Neural crest cell (in vitro differentiated cells): ENCODE measurements at regions not wholly inside any gene's neighbourhood (a gene's known extent, or its start where the extent isn't known, plus 50 kb on each side); places are given as distances from the start of the nearest gene placed in this dataset.
"Not testable (repeated sequence)": the region's sequence is repeated elsewhere in the genome, so short reads cannot be mapped to it uniquely, and the experiment has no call there.

Source experiments
- DNase-seq: peaks from one replicate; pipeline ENCODE4 v3.0.0; 2021; ENCODE audit warnings: low read depth, mixed read lengths, low spot score
- H3K27ac Mint-ChIP-seq: one replicate; pipeline ENCODE4 v1.8.0; 2021; ENCODE audit warnings: mild to moderate bottlenecking, mixed read lengths; ENCODE audit not compliant: unreplicated experiment
- H3K27me3 Mint-ChIP-seq: 2 replicates; pipeline ENCODE4 v1.8.0; 2021; ENCODE audit warnings: low read depth, mild to moderate bottlenecking, mixed read lengths
- H3K36me3 Mint-ChIP-seq: 2 replicates; pipeline ENCODE4 v1.8.0; 2021; ENCODE audit warnings: low read depth, mild to moderate bottlenecking, mixed read lengths
- H3K4me1 Mint-ChIP-seq: 2 replicates; pipeline ENCODE4 v1.8.0; 2021; ENCODE audit warnings: mixed read lengths
- H3K4me3 Mint-ChIP-seq: one replicate; pipeline ENCODE4 v1.8.0; 2021; ENCODE audit warnings: mild to moderate bottlenecking, mixed read lengths
- H3K9me3 Mint-ChIP-seq: 2 replicates; pipeline ENCODE4 v1.8.0; 2021; ENCODE audit warnings: mixed read lengths
- TF ChIP-seq, protein P1 (sequence below): fragments of 200-600 bp; sonication (generic); conservative IDR thresholded peaks from 2 replicates; pipeline ENCODE4 v1.5.0; 2021; ENCODE audit warnings: antibody characterized with exemption, mild to moderate bottlenecking

DNA sequence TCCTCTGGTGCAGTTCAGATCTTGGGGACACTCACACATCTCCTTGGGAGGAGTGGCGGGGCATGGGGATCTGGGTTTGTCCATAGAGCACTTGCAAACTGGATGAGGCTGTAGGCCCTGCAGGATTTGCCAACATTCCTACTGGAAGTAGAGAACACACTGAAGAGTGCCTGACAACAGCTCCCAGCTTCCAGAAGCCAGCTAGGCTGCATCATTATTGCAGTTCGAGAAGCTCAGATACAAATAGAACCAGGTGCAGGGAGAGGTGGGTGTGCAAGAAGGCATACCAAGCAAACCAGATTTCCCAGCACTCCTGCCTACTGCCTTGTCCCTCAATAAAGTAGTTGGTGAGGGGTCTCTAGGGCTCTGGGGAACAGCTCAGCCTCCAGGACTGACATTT lies 52.5 kb downstream of the RHOB start:
- Mint-ChIP-seq H3K27me3 (no peaks in the 10 kb centered on the region), H3K27ac (no peak overlapping the region), H3K36me3 (no peaks in the 10 kb centered on the region), H3K4me3 (no peak overlapping the region), H3K9me3 (no peaks in the 10 kb centered on the region), H3K4me1 (peaks cover 49% of the 10 kb centered on the region)
- TF ChIP-seq, protein P1, sequence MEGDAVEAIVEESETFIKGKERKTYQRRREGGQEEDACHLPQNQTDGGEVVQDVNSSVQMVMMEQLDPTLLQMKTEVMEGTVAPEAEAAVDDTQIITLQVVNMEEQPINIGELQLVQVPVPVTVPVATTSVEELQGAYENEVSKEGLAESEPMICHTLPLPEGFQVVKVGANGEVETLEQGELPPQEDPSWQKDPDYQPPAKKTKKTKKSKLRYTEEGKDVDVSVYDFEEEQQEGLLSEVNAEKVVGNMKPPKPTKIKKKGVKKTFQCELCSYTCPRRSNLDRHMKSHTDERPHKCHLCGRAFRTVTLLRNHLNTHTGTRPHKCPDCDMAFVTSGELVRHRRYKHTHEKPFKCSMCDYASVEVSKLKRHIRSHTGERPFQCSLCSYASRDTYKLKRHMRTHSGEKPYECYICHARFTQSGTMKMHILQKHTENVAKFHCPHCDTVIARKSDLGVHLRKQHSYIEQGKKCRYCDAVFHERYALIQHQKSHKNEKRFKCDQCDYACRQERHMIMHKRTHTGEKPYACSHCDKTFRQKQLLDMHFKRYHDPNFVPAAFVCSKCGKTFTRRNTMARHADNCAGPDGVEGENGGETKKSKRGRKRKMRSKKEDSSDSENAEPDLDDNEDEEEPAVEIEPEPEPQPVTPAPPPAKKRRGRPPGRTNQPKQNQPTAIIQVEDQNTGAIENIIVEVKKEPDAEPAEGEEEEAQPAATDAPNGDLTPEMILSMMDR: no peak
- DNase-seq: no peak

DNA sequence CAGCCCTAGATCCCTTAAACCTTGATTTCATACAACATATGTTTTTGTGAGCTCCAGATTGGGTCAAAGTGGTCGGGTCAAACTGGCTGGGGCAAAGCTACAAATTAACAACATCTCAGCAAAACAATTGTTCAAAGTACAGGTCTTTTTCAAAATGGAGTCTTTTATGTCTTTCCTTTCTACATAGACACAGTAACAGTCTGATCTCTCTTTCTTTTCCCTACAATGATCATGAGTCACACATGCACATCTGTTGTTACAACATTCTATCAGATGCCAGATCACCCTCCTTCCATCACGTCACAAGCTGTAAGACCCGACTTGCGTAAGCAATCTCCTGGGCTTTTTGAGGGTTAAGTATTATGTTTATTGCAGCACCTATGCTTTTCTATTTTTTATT lies 55.1 kb downstream of the RHOB start:
- DNase-seq: no peak
- Mint-ChIP-seq H3K4me3 (no peak overlapping the region), H3K27ac (no peak overlapping the region), H3K36me3 (no peaks in the 10 kb centered on the region), H3K9me3 (no peaks in the 10 kb centered on the region), H3K27me3 (no peaks in the 10 kb centered on the region), H3K4me1 (peaks cover 46% of the 10 kb centered on the region)
- TF ChIP-seq, protein P1: no peak

DNA sequence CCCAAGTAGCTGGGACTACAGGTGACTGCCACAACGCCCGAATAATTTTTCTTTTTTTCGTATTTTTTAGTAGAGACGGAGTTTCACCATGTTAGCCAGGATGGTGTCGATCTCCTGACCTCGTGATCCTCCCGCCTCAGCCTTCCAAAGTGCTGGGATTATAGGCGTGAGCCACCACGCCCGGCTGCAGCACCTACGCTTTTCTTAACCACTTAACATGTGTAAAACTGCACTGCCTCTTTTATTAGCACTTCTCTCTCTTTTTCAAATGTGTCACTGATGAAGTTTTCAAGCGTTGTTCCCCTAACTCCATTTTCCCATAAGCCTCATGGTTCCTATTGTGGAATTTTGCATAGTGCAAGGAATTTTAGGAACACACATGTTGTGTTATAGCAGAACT lies 55.6 kb downstream of the RHOB start:
- H3K27ac Mint-ChIP-seq: not testable (repeated sequence)

DNA sequence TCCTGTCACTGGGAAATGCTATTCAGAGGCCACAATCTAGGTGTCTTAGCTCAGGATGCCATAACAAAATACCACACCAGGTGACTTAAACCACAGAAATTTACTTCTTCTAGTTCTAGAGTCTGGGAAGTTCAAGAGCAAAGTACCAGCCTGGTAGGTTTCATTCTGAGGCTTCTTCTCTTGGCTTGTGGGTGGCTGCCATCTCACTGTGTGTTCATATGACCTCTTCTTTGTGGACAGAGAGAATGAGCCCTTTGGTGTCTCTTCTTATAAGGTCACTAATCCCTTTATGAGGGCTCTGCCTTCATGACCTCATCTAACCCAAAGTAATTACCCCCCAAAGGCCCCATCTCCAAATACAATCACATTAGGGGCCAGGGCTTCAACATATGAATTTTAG lies 57.3 kb downstream of the RHOB start:
- H3K36me3 Mint-ChIP-seq: no peaks in the 10 kb centered on the region
- H3K27ac Mint-ChIP-seq: no peak overlapping the region
- TF ChIP-seq, protein P1: no peak
- H3K4me3 Mint-ChIP-seq: no peak overlapping the region
- no peaks in the 10 kb centered on the region for H3K9me3 Mint-ChIP-seq
- peaks cover 49% of the 10 kb centered on the region for H3K4me1 Mint-ChIP-seq
- DNase-seq: no peak
- H3K27me3 Mint-ChIP-seq: no peaks in the 10 kb centered on the region

More for the DNA sequence above, 55.6 kb downstream of the RHOB start:
- not testable (repeated sequence) for H3K4me3 Mint-ChIP-seq, DNase-seq, H3K36me3 Mint-ChIP-seq, H3K27me3 Mint-ChIP-seq, H3K9me3 Mint-ChIP-seq
- peaks cover 49% of the 10 kb centered on the region for H3K4me1 Mint-ChIP-seq

DNA sequence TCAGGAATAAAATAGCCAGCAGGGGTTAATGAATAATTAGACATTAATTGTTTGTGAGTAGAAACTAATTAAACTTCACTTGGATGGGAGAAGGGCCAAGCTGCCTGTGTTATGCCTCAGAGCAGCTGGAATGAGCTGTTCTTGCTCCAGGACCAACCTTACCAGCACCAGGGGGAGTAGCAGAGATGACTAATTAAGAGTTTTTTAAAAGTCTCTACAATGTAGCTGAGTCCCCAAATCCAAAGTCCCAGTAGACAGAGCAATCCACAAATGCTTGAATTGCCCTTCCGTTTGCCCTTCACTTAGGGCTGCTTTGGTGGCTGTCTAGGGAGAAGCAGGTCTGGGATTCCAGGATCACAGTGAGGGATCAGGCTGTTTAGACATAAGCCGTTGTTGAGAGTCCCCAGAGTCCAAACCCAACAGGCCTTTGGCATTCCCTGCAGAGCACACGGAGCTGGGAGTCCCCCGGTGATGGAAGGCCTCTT lies 59.4 kb downstream of the RHOB start:
- Mint-ChIP-seq H3K9me3 (no peaks in the 10 kb centered on the region), H3K27me3 (no peaks in the 10 kb centered on the region), H3K27ac (peak overlapping the region; percentile 80), H3K36me3 (no peaks in the 10 kb centered on the region), H3K4me3 (no peak overlapping the region), H3K4me1 (peaks cover 57% of the 10 kb centered on the region)
- no peak for DNase-seq
- TF ChIP-seq, protein P1: no peak

DNA sequence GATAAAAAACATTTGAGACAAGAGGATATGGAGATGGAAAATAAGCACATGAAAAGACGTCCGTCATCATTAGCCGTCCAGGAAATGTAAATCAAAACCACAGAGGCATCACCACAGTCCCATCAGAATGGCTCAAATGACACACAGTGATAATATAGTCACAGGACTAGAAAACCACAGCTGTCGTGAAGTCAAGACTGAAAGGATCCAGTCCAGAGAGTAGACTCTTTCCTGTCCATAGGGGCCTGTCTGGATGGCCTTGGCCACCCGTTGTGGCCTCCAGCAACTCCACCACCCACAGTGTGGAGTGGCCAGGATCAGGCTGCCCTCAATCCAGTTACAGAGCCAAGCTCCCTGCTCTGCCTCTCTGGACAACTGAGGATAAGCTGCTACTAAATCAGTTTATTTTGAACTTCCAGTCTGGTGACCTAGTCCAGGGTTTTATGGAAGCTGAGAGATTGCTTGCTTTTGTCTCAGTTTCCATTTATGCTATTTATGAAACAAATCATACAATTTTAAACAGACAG lies 60.4 kb downstream of the RHOB start:
- Mint-ChIP-seq H3K36me3 (no peaks in the 10 kb centered on the region), H3K27me3 (no peaks in the 10 kb centered on the region), H3K4me1 (peaks cover 55% of the 10 kb centered on the region), H3K4me3 (no peak overlapping the region), H3K9me3 (no peaks in the 10 kb centered on the region), H3K27ac (no peak overlapping the region)
- no peak for DNase-seq
- TF ChIP-seq, protein P1: no peak
